Urothelium cell line (cell line): ENCODE measurements at regions not wholly inside any gene's neighbourhood (a gene's known extent, or its start where the extent isn't known, plus 50 kb on each side); places are given as distances from the start of the nearest gene placed in this dataset.
"Not testable (repeated sequence)": the region's sequence is repeated elsewhere in the genome, so short reads cannot be mapped to it uniquely, and the experiment has no call there.

Experiments used
- DNase-seq: peaks from one replicate; pipeline ENCODE4 v3.0.0; 2011; ENCODE audit warnings: low spot score, mixed read lengths
- FAIRE-seq: peaks from 2 replicates; lab custom pipeline; 2011; peaks lifted over from hg19 to GRCh38; lab: Jason Lieb, UNC

DNA sequence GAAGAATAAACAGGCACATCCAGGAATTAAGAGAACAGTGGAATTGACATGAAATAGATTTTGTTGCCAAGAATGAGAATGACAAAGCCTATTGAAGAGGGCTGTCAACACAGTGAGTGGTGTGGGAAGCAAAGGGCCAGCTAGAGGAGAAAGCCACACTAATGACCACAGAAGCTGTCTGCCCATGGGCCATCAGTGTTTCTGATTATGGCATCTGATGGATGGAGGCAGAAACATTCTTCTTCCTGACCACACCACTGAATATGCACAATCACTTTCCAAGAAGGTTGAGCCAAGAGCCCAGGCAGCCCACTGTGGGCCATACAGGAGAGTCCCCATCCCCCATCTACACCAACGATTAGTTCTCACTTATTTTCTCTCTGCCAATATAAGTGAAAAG, 146.0 kb upstream of the SH3BP4 start:
- no peak for FAIRE-seq
- no peak for DNase-seq

DNA sequence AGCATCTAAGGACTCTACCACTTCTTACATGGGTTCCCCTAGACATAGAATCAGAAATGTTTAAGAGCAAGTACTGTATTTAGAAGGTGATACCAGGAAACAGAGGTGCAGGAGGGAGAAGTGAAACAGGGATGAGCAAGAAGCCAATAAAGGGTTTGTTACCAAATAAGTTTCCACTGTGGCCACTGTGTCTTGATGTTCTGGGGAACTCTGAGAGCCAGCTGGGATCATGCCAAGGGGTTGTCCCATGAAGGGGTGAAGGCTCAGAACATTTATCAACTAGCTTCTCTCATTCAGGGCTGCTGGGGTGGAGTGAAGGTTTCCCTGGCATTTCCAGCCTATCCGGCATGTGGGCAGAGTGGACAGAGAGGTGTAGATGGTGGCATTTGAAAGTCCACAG, 147.1 kb upstream of the SH3BP4 start:
- DNase-seq: no peak
- no peak for FAIRE-seq

DNA sequence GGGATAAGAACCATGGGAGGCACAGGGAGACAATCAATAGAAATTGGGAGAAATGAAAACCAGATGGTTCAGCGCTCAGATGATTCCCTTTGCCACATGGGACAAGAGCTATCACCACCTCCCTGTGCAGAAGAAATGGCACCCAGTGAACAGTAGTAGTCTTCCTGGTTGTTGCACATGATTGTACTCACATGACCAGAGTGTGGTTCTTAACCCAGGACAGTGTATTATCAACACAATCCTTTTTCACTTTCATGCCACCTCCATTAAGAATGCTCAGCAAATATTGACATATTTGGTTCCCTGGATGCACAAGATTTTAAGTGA, 149.0 kb upstream of the SH3BP4 start:
- FAIRE-seq (no peak), DNase-seq (no peak)

DNA sequence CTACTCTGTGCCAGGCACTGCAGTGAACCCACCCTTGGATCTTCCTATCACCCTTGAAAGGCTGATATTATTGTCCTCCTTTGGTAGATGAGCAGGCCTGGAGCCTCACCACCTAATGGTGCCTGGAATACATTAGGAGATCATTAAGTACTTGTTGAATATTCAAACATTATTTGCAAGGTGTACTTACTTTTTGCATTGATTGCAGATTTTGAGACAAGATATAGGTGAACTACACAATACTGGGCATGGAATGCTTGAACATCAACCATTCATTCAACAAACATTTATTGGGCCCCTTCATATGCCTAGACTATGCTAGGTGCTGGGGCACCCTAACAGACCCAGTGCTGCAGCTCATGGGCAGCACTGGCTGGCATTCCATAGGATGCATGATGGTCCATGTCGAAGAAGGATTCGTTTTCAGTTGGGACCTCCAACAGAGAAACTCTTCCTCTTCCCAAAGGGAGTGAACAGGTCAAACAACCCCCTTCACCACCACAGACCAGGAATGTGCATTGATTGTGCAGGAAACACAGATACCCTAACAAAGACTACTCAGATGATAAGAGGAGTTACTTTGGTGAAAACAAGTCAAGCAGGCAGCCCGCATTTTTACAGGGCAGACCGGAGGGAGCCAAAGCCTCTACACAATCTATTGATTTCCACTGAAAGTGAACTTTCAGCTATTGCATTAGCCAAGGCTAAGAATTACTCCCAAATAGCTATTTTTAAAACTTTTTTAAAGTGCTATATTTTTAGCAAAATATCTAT, 149.6 kb upstream of the SH3BP4 start:
- FAIRE-seq: no peak
- no peak for DNase-seq

DNA sequence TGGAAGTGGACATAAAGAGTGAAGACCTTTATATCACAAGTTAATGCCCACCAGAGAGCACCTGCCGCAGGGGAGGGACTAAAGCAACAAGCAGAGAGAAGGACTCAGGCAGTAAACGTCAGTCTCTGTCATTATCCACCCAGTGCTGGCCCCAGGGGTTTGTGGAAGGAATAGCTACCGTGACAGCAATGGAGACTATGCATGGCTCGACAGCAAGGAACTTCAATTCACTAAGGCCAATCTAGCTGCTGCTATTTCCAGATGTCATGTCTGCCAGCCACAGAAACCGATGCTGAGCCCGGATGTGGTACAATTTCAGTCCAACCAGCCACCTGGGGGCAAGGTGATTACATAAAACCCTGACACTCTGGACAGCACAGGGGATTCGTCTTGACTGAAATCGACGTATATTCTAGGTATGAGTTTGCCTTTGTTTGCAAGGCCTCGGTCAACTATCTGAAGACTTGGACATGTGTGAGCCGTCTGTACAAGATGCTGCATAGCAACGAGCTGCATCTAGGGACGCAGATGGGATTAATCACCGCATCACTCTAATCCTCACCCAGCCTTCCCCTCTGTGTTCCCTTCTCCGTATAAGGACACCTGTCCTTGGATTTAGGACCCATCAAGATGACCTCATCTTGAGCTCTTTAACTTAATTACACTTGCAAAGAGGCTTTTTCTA, 154.1 kb upstream of the SH3BP4 start:
- DNase-seq (no peak), FAIRE-seq (no peak)

DNA sequence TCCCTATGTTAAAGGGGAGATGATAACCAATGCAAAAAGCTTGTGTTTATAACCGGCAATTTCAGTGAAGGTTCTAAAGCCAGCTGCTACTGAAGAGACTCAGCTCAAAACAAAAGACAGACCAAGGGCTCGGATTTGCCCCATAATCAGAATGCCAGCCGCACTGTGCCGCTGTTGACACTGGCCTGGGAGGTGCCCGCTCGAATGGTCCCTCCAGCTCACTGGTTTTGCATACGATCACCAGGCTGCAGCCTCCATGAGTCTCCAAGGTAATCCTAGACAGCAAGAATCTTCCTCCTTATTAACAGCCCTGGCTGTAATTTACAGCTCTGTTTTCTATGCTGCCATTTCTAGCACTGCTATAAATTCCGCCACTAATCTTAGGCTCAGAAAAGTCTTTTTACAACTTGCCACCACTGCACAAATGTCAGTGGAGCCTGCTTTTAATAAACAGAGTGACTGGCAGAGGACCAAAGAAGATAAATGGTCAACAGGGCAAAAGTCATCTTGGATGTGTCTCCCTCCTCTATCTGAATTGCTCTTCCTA, 155.7 kb upstream of the SH3BP4 start:
- DNase-seq: no peak
- no peak for FAIRE-seq

DNA sequence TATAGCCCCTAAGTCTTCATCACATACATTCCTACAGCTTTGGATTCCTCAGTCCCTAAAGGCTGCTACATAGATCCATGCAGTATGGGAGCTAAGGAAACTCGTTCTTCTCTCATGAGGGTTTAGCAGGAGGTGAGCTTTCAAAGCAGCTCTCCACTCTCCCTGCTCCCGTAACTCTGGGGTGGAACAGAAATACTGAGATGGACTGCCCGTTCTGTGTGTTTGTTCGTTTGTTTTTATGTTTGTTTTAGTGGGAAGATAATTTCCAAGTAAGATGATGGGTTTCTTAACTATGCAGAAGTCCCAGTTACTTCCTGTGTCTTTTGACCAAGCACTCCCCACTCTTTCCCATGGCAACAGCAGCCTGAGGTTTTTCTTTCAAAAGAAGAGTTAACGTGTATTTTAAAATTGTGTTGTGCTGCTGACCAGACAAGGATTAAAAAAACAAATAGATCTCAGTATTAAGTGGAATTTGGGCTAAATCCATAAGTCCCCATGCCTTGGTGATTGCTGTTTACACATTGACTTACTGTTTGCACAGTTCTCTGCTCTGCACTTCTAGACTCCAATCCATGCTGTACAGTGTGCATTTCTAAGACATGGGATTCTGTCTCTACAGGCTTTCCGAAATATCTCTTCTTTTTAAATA, 156.4 kb upstream of the SH3BP4 start:
- DNase-seq (no peak), FAIRE-seq (no peak)

DNA sequence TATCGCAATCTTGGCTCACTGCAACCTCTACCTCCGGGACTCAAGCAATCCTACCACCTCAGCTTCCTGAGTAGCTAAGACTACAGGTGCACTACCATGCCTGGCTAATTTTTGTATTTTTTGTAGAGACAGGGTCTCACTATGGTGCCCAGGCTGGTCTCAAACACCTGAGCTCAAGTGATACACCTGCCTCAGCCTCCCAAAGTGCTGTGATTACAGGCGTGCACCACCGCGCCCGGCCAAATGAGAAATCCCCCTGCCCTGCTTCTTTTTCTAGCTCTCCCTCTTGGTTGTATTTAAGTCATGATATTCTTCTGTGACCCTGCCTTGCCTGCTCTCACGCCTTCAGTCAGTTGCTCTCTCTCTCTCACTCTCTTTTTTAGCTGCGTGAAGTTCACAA, 157.0 kb upstream of the SH3BP4 start:
- no peak for DNase-seq
- FAIRE-seq: no peak

DNA sequence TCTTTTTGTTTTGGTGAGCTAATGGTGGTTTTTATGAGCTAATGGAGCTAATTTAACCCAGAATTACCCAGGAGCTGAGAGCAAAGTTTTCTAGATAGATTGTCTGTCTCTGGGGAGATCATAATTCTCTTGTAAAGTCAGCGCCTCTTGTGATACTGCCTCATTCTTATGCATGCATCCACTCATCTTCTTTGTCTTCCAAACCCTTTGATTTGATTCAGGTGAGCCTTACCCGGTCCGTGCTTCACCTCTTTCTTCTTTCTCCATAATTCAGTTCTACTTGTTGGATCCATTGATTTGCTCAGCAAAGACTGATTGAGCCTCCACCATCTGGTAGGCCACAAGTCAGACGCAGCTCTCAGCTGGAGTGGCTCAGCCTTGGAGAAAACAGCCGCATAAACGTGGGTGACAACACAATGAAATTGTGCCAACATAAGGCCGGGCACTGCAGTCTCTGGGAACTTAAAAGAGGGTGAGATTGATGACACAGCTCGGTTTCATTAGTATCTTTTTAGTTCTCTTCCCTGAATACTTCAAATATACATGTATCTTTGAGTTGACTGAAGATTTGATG, 158.5 kb upstream of the SH3BP4 start:
- FAIRE-seq (no peak), DNase-seq (no peak)

DNA sequence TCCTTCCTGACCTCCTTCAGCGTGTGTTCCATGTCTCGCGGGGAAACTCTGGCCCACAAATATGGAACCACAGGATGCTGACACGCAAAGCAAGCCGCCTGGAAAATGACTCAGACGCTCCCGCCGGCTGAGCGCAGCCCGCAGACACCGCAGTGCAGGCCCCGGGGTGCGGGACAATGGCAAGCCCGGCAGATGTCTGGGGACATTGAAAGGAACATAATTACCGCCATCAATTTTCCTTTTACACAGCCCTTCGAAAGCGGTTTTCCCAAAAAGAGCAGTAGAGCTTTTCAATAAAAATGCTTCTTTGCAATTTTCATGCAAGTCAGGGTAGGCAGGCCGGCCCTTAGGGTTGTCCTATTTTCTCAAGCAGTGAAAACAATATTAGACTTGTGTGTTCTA, 159.2 kb upstream of the SH3BP4 start:
- DNase-seq (no peak), FAIRE-seq (no peak)

DNA sequence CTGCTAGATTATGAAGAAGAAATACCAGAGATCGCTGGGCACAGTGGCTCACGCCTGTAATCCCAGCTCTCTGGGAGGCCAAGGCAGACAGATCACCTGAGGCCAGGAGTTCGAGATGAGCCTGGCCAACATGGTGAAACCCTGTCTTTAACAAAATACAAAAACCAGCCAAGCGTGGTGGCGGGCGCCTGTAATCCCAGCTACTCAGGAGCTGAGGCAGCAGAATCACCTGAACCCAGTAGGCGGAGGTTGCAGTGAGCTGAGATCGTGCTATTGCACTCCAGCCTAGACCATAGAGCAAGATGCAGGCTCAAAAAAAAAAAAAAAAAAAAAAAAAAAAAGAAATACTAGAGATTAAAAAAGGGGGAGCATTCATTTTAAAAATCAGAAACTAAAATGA, 159.7 kb upstream of the SH3BP4 start:
- FAIRE-seq: not testable (repeated sequence)

DNA sequence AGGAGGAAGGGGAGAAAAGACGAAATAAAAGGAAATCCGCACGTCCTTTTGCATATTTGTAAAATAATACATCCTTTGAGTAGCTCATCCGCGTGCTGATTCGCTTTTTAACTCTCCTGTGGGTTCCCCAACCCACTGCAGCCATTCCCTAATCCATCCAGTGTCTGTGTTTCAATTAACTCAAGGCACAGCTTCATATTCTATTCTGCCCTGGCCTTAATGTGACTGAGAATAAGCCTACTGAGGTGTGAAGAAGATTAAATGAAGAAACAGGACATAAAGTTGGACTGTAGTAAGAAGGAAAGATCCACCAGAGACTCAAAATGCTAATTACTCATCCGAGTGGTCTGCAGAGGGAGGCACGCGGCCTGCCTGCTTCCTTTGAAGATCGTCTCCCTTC, 161.4 kb upstream of the SH3BP4 start:
- FAIRE-seq (no peak), DNase-seq (no peak)

More for the DNA sequence above, 159.7 kb upstream of the SH3BP4 start:
- not testable (repeated sequence) for DNase-seq

DNA sequence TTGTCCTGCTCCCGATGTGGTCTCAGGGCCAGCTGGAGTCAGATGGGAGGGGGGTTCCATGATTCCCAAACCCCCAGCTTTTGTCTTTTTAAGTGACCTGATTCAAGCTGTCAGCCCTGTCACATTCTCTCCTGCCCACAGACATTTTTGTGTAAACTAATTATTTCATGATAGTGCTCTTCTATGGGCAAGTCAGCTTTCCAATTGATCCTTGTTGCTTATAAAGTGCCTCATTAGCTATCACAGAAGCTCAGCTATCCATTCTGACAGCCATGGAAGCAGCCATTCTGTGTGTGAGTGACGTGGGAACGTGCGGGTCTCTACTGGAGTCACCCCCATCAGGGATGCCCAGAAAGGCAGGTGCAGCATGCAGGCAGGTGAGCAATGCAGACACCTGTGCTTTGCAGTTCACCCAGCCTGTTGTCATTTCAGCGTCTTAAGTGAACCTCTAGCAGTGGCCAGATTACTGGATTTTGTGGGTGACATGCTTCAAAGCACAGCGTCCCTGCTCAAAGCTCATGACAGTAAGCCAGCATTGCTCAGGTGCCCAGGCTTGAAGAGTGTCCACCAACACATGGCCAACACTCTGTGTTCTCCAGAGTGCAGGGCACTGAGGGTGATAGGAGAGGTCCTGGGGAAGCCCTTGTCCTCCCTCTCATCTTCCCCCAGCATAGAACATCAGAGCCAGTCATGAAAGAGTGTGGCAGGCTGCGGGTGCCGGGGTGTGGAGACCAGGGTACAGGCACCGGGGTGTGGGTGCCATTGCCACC, 162.1 kb upstream of the SH3BP4 start:
- DNase-seq: no peak
- FAIRE-seq: no peak

DNA sequence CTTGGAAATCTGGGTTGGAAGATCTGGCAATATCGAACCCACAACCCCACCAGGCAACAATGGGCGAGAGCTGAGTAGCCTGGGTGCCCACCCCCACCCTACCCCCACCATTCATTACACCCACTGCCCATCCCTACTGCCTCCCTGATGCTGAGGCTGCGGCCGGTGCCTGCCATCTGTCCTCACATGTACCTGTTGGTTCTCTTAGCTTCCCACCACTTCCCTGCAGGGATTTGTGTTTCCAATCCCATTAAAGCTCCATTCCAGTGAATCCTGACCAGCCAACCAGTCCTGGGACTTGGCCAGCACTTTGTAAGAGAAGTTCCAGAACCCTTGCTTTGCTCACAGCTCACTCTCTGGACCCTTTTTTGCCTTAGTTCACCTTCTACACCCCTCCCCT, 163.0 kb upstream of the SH3BP4 start:
- FAIRE-seq: no peak
- no peak for DNase-seq

DNA sequence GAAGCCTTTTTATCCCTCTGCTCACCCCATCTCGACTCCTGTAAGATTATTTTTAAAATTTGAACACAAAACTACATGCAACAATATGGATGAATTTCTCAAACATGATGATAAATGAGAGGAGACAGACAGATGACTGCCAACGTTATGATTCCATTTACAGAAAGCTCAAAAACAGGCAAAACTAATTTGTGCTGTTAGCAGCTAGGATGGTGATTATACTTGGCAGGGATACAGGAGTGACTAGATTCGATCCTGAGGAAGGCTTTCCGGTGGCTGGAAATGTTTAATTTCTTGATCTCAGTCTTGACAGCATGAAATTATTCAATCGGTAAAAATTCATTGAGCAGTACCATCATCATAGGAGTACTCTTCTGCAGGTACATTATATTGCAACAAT, 163.4 kb upstream of the SH3BP4 start:
- DNase-seq: no peak
- FAIRE-seq: no peak

DNA sequence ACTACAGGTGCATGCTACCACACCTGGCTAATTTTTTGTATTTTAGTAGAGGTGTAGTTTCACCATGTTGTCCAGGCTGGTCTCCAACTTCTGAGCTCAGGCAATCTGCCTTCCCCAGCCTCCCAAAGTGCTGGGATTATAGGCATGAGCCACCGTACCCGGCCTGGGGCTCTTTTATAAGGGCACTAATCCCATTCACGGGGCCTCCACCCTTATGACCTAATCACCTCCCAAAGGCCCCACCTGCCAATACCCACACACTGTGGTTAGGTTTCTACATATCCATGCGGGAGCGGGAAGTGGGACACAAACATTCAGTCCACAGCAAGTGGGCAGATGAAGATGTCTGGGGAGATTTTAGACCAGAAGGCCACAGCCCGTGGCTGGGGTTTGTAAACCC, 164.7 kb upstream of the SH3BP4 start:
- FAIRE-seq: no peak
- no peak for DNase-seq

DNA sequence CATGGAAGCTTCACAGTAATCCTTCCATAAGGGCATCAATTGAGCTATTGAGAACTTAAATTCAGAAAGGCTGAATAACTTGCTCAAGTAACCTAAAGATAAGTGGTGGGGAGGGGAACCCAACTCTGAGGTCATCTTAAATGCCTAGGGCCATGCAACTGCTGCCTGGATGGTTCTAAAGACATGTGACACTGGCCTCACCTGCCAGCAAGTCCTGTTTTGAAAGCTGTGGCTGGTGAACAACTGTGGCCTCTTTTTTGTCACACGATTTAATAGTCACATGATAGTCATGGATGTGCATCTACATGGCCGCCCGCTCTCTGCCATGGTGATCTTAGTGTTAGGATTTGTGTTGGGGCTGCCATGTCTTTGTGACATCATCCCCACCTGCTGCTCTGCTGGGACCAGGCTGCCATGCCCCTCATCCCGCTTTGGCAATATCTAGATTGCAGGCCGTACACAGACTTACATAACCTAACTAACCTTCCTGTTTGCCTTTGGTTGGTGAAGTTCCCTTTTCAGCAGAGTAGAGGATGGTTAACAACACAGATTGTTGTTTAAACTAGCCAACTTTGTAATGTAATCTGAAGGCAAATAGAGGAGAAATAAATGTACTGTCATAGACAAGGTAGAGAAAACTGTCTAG, 177.9 kb upstream of the SH3BP4 start:
- no peak for DNase-seq
- no peak for FAIRE-seq

DNA sequence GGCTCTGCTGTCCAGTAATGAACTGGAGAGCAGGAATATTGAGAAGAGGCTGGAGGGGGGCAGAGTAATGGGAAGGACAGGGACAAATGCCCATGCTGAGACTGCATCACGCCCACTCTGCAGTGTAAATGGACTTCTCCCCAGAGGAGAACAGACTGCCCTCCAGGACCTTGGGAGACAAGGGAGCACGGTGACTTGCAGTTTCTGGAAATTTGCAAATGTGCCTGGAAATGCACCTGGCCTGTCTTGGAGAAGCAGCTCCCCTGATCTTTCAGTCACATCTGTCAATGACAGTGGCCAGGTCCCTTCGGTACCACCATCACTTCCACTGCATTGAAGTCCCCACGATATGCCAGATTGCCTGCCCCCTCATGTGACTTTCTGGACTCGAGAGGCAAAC, 178.7 kb upstream of the SH3BP4 start:
- FAIRE-seq: no peak
- no peak for DNase-seq

DNA sequence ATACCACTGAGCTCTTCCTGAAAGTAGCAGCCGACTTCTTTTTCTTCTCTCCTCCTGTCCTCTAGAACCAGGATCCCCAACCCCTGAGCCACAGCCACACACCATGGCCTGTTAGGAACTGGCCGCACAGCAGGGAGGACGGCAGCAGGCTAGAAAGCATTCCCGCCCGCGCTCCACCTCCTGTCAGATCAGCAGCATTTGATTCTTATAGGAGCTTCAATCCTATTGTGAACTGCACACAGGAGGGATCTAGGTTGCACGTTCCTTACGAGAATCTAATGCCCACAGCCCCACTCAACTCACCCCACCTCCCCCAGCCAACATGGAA, 179.1 kb upstream of the SH3BP4 start:
- FAIRE-seq (no peak), DNase-seq (no peak)

DNA sequence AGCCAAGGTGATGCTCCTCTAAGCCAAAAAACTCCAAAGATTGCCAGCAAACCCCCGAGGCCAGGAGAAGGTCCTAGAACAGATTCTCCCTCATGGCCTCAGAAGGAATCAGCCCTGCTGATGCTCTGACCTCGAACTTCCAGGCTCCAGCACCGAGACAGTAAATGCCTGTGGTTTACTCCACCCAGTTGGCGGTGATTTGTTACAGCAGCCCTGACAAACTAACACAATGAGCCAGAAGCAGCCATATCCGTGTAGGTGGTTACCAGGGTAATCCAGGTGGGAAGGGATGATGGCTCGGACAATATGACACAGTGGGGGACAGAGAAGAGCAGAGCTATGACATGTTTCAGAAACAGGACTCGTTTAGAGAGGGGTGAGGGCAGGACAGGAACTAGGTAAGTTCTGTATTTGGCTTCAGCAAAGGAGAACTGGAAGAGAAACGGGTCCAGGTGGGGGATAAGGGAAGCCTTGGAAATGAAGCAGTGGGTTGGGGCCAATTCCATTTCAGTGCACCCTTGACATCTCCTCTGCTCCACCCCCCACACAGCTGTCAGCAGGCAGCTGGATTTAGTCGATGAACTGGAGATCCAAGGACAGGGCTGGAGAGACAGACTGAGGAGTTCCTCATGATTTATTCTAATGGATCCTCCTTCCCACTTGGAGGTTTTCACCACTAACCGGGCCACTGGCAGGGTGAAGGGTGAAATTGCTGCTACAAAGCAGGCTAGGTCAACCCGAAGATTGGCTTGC, 179.7 kb upstream of the SH3BP4 start:
- FAIRE-seq (peak; percentile 89), DNase-seq (peak; percentile 72)
